NT2/D1 (cell line): ENCODE measurements at regions not wholly inside any gene's neighbourhood (a gene's known extent, or its start where the extent isn't known, plus 50 kb on each side); places are given as distances from the start of the nearest gene placed in this dataset.

Experiments used
- DNase-seq: peaks from one replicate; pipeline ENCODE4 v3.0.0-alpha.2; 2011; ENCODE audit warnings: low read depth, low spot score
- H3K27me3 ChIP-seq: 2 replicates; pipeline ENCODE4 v1.6.0; 2011; ENCODE audit warnings: mild to moderate bottlenecking; ENCODE audit not compliant: insufficient read length, insufficient read depth
- H3K36me3 ChIP-seq: 2 replicates; pipeline ENCODE4 v1.6.1; 2011; ENCODE audit warnings: mild to moderate bottlenecking, low read length, mixed read lengths; ENCODE audit not compliant: insufficient read depth, insufficient read length
- H3K4me1 ChIP-seq: 2 replicates; pipeline ENCODE4 v1.5.1; 2011; ENCODE audit not compliant: insufficient read depth, insufficient read length
- H3K4me3 ChIP-seq: 2 replicates; pipeline ENCODE4 v1.5.1; 2011; ENCODE audit warnings: low read depth; ENCODE audit not compliant: insufficient read length
- H3K9ac ChIP-seq: 2 replicates; pipeline ENCODE4 v1.6.0; 2011; ENCODE audit warnings: low read depth; ENCODE audit not compliant: insufficient read length
- H3K9me3 ChIP-seq: 2 replicates; pipeline ENCODE4 v1.5.1; 2011; ENCODE audit warnings: mild to moderate bottlenecking, low read length; ENCODE audit not compliant: insufficient read depth
- SUZ12 ChIP-seq: IDR thresholded peaks from 2 replicates; pipeline ENCODE4 v1.6.1; 2011; ENCODE audit not compliant: insufficient read length, insufficient read depth; ENCODE audit errors: extremely low read depth
- YY1 ChIP-seq: IDR thresholded peaks from 2 replicates; pipeline ENCODE4 v1.6.1; 2011; ENCODE audit not compliant: insufficient read length, insufficient read depth
- ZNF274 ChIP-seq: IDR thresholded peaks from 2 replicates; pipeline ENCODE4 v1.6.1; 2011; ENCODE audit warnings: mild to moderate bottlenecking, low read depth, low read length

- Histone ChIP-seq H3K4me1 (no peaks in the 10 kb centered on the region), H3K9me3 (no peaks in the 10 kb centered on the region), H3K36me3 (no peaks in the 10 kb centered on the region), H3K9ac (no peak overlapping the region), H3K4me3 (no peak overlapping the region), H3K27me3 (no peaks in the 10 kb centered on the region)
- no peak for TF ChIP-seq ZNF274
- TF ChIP-seq SUZ12 = no peak
- DNase-seq = no peak
Measured at GRCh38 chr14:94717808-94718207, 52.1 kb downstream of the GSC start.

GRCh38 chr14:94716976-94717375, 52.9 kb downstream of the GSC start:
- Histone ChIP-seq H3K36me3 (no peaks in the 10 kb centered on the region), H3K4me3 (no peak overlapping the region), H3K27me3 (no peaks in the 10 kb centered on the region), H3K9ac (no peak overlapping the region), H3K9me3 (no peaks in the 10 kb centered on the region), H3K4me1 (no peaks in the 10 kb centered on the region)
- TF ChIP-seq SUZ12 (no peak), YY1 (no peak), ZNF274 (no peak)
- DNase-seq = no peak

DNA sequence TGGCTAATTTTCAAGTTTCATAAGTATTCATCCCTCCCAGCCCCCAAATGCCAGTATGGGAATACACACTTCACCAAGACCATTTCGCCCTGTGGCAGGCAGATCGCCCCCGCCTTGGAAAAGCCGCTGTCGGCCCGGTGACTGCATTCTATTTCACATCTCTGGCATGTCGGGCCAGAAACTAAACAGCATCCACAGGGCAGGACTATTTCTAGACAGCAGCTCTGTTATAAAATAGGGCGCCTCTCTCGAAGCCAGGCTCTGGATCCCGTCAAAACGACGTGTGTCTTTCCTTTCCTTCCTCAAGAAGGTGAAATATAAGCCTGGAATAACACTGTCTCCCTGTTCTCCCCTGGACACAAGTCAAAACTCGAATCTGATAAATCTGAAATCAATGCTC, 56.8 kb downstream of the GSC start:
- Histone ChIP-seq H3K36me3 (no peaks in the 10 kb centered on the region), H3K9ac (no peak overlapping the region), H3K27me3 (no peaks in the 10 kb centered on the region), H3K4me3 (no peak overlapping the region), H3K4me1 (no peaks in the 10 kb centered on the region), H3K9me3 (no peaks in the 10 kb centered on the region)
- no peak for DNase-seq
- TF ChIP-seq ZNF274 = no peak
- TF ChIP-seq SUZ12 = no peak
- TF ChIP-seq YY1 = no peak

DNA sequence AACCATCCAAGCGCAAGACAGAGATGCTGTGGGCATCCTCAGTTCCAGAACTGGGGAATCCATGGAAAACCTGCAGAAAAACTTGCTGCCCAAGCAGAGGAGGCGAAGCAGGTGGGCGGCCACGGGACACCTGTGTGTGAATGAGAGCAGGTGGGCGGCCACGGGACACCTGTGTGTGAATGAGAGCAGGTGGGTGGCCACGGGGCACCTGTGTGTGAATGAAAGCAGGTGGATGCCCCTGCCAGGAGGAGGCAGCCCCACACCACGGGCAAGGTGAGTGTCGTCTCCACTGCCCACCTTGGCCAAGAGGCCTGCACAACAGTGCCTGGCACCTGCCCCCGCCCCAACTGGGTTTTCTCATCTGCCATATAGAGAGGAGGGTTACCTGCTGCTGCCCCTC, 59.2 kb downstream of the GSC start:
- Histone ChIP-seq H3K4me3 (no peak overlapping the region), H3K9ac (no peak overlapping the region), H3K27me3 (no peaks in the 10 kb centered on the region), H3K36me3 (no peaks in the 10 kb centered on the region), H3K4me1 (no peaks in the 10 kb centered on the region), H3K9me3 (no peaks in the 10 kb centered on the region)
- no peak for DNase-seq
- TF ChIP-seq YY1 = no peak
- no peak for TF ChIP-seq SUZ12
- no peak for TF ChIP-seq ZNF274

GRCh38 chr14:94707494-94707893, 62.4 kb downstream of the GSC start:
- TF ChIP-seq SUZ12 = no peak
- no peak for TF ChIP-seq YY1
- TF ChIP-seq ZNF274 = no peak

GRCh38 chr14:94706133-94706532, 63.8 kb downstream of the GSC start:
- no peaks in the 10 kb centered on the region for H3K27me3 ChIP-seq
- no peaks in the 10 kb centered on the region for H3K36me3 ChIP-seq
- no peak for DNase-seq
- TF ChIP-seq SUZ12 (no peak), YY1 (no peak), ZNF274 (no peak)
- H3K9me3 ChIP-seq = no peaks in the 10 kb centered on the region
- no peak overlapping the region for H3K9ac ChIP-seq
- H3K4me3 ChIP-seq = no peak overlapping the region
- H3K4me1 ChIP-seq = no peaks in the 10 kb centered on the region

More at GRCh38 chr14:94707494-94707893, 62.4 kb downstream of the GSC start:
- H3K27me3 ChIP-seq = no peaks in the 10 kb centered on the region
- no peaks in the 10 kb centered on the region for H3K9me3 ChIP-seq
- peak; percentile 66 for DNase-seq
- no peaks in the 10 kb centered on the region for H3K36me3 ChIP-seq
- H3K4me1 ChIP-seq = no peaks in the 10 kb centered on the region
- no peak overlapping the region for H3K4me3 ChIP-seq
- H3K9ac ChIP-seq = no peak overlapping the region

- no peaks in the 10 kb centered on the region for H3K4me1 ChIP-seq
- no peak overlapping the region for H3K9ac ChIP-seq
- no peaks in the 10 kb centered on the region for H3K36me3 ChIP-seq
- H3K27me3 ChIP-seq = no peaks in the 10 kb centered on the region
- TF ChIP-seq YY1 (no peak), SUZ12 (no peak), ZNF274 (no peak)
- H3K4me3 ChIP-seq = no peak overlapping the region
- DNase-seq = no peak
- H3K9me3 ChIP-seq = no peaks in the 10 kb centered on the region
Measured at GRCh38 chr14:94702629-94703028, 67.3 kb downstream of the GSC start.

- Histone ChIP-seq H3K9ac (no peak overlapping the region), H3K4me3 (no peak overlapping the region), H3K4me1 (no peaks in the 10 kb centered on the region), H3K9me3 (no peaks in the 10 kb centered on the region), H3K27me3 (no peaks in the 10 kb centered on the region), H3K36me3 (no peaks in the 10 kb centered on the region)
- no peak for DNase-seq
- TF ChIP-seq ZNF274 (no peak), SUZ12 (no peak), YY1 (no peak)
Measured at GRCh38 chr14:94701861-94702370, 68.0 kb downstream of the GSC start.
